Ishikawa (cell line): ENCODE measurements at regions not wholly inside any gene's neighbourhood (a gene's known extent, or its start where the extent isn't known, plus 50 kb on each side); places are given as distances from the start of the nearest gene placed in this dataset.

Experiments used
- CREB1 ChIP-seq: IDR thresholded peaks from 2 replicates; pipeline ENCODE4 v1.6.1; 2012; ENCODE audit warnings: low read depth
- EGR1 ChIP-seq: IDR thresholded peaks from 2 replicates; pipeline ENCODE4 v1.6.1; 2012
- EP300 ChIP-seq: IDR thresholded peaks from 2 replicates; pipeline ENCODE4 v1.6.1; 2012; ENCODE audit warnings: borderline replicate concordance
- NFIC ChIP-seq: IDR thresholded peaks from 2 replicates; pipeline ENCODE4 v1.6.1; 2012
- REST ChIP-seq: IDR thresholded peaks from 2 replicates; pipeline ENCODE4 v1.6.1; 2012; ENCODE audit warnings: low read depth, mild to moderate bottlenecking
- YY1 ChIP-seq: IDR thresholded peaks from 2 replicates; pipeline ENCODE4 v1.6.1; 2012; ENCODE audit warnings: low read depth
- TF ChIP-seq, protein P1 (sequence below): IDR thresholded peaks from 2 replicates; pipeline ENCODE4 v1.6.1; 2012

DNA sequence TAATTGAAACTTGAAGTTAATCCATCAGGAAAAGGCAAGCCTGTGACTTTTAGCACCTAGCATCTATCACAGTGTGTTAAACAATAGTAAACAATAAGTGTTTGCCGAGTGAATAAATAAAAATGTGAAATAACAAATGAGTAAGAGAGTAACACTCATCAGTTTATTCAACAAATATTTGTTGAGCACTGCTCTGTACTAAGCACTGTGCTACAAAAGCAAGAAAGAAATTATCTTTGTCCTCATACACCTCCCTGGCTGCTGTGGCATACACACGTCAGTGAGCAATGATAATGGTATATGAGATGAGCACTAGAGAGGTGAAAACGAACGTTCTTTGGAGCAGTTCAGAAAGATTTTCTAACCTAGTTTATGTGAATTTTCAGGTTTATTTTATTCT lies 295.0 kb upstream of the LRRC7 start:
- TF ChIP-seq NFIC: no peak
- no peak for TF ChIP-seq REST
- TF ChIP-seq EGR1: no peak
- no peak for TF ChIP-seq YY1
- TF ChIP-seq CREB1: no peak
- no peak for TF ChIP-seq EP300
- TF ChIP-seq, protein P1, sequence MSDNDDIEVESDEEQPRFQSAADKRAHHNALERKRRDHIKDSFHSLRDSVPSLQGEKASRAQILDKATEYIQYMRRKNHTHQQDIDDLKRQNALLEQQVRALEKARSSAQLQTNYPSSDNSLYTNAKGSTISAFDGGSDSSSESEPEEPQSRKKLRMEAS: no peak
